ENCODE measurements at regions not wholly inside any gene's neighbourhood (a gene's known extent, or its start where the extent isn't known, plus 50 kb on each side); places are given as distances from the start of the nearest gene placed in this dataset.
"Not testable (repeated sequence)": the region's sequence is repeated elsewhere in the genome, so short reads cannot be mapped to it uniquely, and the experiment has no call there.

DNA sequence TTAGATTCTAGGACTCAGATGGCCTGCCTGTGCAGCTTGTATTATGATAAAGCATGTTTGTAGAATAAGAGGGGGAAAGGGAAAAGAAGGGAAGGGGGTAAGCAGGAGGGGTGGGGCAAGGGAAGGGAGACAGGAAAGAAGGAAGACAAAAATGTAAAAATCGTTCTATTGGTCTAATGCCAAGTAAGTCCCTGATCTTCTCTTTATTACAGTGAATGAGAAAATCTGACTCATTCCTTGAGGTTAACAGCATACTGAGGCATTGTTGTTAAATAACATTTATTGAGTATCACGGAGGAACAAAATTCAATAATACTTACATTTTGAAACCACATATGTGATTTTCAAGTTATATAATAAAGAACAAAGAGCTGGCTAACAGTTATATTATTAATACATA, 1534.7 kb downstream of the OLFM4 start:
- Histone ChIP-seq H3K4me1 (replicated peaks in 1 of 2) (no peaks in the 10 kb centered on the region), H3K4me3 (no peak overlapping the region), H3K27me3 (no peaks in the 10 kb centered on the region), H3K27ac (no peak overlapping the region), H3K36me3 (replicated peaks in 1 of 2) (no peaks in the 10 kb centered on the region), H3K9me3 (replicated peaks in 1 of 3) (no peaks in the 10 kb centered on the region)
- WGBS, 4 donors: 48 to 58% (median 52%) methylated on average over 2 of the region's 2 CpGs
- TF ChIP-seq POLR2A (IDR thresholded peaks at IDR 0.05): no peak
- TF ChIP-seq, protein P1, sequence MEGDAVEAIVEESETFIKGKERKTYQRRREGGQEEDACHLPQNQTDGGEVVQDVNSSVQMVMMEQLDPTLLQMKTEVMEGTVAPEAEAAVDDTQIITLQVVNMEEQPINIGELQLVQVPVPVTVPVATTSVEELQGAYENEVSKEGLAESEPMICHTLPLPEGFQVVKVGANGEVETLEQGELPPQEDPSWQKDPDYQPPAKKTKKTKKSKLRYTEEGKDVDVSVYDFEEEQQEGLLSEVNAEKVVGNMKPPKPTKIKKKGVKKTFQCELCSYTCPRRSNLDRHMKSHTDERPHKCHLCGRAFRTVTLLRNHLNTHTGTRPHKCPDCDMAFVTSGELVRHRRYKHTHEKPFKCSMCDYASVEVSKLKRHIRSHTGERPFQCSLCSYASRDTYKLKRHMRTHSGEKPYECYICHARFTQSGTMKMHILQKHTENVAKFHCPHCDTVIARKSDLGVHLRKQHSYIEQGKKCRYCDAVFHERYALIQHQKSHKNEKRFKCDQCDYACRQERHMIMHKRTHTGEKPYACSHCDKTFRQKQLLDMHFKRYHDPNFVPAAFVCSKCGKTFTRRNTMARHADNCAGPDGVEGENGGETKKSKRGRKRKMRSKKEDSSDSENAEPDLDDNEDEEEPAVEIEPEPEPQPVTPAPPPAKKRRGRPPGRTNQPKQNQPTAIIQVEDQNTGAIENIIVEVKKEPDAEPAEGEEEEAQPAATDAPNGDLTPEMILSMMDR (IDR thresholded peaks at IDR 0.05): no peak
- intact Hi-C loops (cut with DNase I): no loop called here
- no peak for DNase-seq

DNA sequence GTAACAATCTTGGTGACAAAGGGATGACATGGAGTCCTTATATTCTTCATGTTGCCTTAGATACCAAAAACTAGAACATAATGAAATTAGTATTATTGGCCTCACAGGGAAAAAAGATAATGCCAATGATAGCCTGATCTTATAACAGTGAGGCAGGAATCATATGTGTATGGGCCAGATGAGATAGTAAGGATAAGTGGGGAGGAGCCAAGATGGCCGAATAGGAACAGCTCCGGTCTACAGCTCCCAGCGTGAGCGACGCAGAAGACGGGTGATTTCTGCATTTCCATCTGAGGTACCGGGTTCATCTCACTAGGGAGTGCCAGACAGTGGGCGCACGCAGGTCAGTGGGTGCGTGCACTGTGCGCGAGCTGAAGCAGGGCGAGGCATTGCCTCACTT, 1543.4 kb downstream of the OLFM4 start:
- H3K4me3 ChIP-seq; H3K9me3 ChIP-seq (replicated peaks in 1 of 3); H3K27me3 ChIP-seq; H3K36me3 ChIP-seq (replicated peaks in 1 of 2); intact Hi-C loops (cut with DNase I); H3K27ac ChIP-seq; H3K4me1 ChIP-seq (replicated peaks in 1 of 2); DNase-seq: not testable (repeated sequence)
- WGBS, 4 donors: 86 to 92% (median 88%) methylated on average over 9 to 13 of the region's 13 CpGs

DNA sequence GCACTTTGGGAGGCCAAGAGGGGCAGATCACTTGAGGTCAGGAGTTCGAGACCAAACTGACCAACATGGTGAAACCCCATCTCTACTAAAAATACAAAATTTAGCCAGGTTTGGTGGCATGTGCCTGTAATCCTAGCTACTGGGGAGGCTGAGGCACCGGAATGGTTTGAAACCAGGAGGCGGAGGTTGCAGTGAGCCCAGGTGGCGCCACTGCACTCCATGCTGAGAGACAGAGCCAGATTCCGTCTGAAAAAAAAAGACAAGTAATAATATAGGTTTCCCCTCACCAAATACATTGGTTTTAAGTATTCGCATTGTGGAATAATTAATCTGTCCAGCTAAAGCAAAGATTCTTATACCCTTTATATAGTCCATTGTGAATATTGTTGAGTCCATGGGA, 1544.6 kb downstream of the OLFM4 start:
- intact Hi-C loops (cut with DNase I): no loop called here
- Histone ChIP-seq H3K9me3 (replicated peaks in 1 of 3) (no peaks in the 10 kb centered on the region), H3K4me1 (replicated peaks in 1 of 2) (no peaks in the 10 kb centered on the region), H3K36me3 (replicated peaks in 1 of 2) (no peaks in the 10 kb centered on the region), H3K27ac (no peak overlapping the region), H3K27me3 (no peaks in the 10 kb centered on the region), H3K4me3 (no peak overlapping the region)
- WGBS, 4 donors: 86 to 92% (median 88%) methylated on average over 6 of the region's 6 CpGs
- TF ChIP-seq POLR2A (IDR thresholded peaks at IDR 0.05): no peak
- TF ChIP-seq, protein P1 (IDR thresholded peaks at IDR 0.05): no peak
- no peak for DNase-seq

DNA sequence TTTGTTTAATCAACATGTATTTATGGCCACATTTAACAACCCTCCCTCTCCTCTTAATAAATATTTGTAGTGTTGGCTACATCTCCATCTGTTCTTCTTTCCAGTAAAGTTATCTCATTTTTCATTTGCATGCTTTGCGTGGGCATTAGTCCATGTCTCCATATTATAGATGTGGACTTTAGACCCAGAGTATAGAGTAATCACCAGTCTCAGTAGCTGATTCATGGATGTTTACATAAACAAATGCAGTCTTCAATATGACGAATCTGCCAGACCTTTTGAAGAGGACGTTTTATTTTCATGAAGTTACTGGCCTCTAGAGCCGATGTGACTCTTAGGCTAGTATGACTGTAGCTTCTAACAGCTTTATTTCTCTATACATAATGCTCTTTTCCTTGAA, 1546.2 kb downstream of the OLFM4 start:
- intact Hi-C loops (cut with DNase I): no loop called here
- Histone ChIP-seq H3K36me3 (replicated peaks in 1 of 2) (no peaks in the 10 kb centered on the region), H3K27ac (no peak overlapping the region), H3K9me3 (replicated peaks in 1 of 3) (no peaks in the 10 kb centered on the region), H3K4me1 (replicated peaks in 1 of 2) (no peaks in the 10 kb centered on the region), H3K27me3 (no peaks in the 10 kb centered on the region), H3K4me3 (no peak overlapping the region)
- no peak for DNase-seq
- WGBS, 4 donors: 57 to 73% (median 63%) methylated on average over 4 of the region's 4 CpGs
- no peak for TF ChIP-seq POLR2A (IDR thresholded peaks at IDR 0.05)
- TF ChIP-seq, protein P1 (IDR thresholded peaks at IDR 0.05): no peak

DNA sequence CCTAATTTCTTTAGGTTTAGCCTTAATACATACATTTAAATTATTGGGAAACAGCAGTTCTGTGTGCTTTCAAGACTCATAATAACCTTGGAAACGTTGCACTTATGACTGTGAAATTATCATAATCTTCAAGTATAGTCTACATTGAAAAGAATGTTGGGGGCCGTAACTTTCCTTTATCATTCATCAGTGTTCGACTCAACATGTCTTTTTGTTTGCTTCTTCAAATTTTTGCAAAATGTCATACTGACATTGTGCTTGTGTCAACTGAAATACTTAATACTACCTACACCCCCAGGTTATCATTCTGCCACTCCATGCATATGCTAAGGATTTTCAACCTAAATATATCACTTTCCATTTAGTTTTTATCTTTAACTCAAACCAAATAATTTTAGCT, 1562.9 kb downstream of the OLFM4 start:
- WGBS, 4 donors: 58 to 59% (median 59%) methylated on average over 3 of the region's 3 CpGs
- Histone ChIP-seq H3K4me1 (replicated peaks in 1 of 2) (no peaks in the 10 kb centered on the region), H3K4me3 (no peak overlapping the region), H3K27ac (no peak overlapping the region), H3K9me3 (replicated peaks in 1 of 3) (no peaks in the 10 kb centered on the region), H3K36me3 (replicated peaks in 1 of 2) (no peaks in the 10 kb centered on the region), H3K27me3 (no peaks in the 10 kb centered on the region)
- no peak for TF ChIP-seq POLR2A (IDR thresholded peaks at IDR 0.05)
- TF ChIP-seq, protein P1 (IDR thresholded peaks at IDR 0.05): no peak
- DNase-seq: no peak
- intact Hi-C loops (cut with DNase I): no loop called here
